ENCODE measurements at regions not wholly inside any gene's neighbourhood (a gene's known extent, or its start where the extent isn't known, plus 50 kb on each side); places are given as distances from the start of the nearest gene placed in this dataset.

DNA sequence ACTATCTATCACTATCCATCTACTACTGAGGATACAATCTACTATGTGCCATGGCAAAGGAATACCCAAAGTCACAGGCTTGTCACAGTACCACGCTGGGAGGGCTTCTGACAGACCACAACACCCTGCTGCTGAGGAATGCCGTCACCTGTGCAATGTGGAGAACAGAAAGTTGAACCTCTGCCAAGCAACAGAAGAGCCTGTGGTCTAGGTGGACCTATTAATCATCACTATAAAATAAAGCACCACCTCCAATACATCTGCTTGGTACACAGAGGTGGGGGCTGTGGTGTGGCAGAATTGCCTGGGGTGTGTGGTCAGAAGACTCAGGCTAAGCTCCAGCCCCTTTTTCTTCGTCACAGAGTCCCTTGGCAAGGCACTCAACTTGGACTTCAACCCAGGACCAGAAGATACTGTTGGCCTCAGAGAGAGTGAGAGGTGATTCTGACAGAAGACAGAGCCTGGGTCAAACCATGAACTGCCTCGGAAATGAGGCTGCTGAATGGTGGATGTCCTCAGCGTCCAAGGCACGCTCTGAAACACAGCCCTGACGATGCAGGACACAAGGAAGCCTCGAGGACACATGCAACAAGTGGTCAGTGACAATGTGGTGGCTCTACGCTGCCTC, 189.4 kb upstream of the CHRNA7 start:
- DNase-seq (ENCODE audit: low read depth) = no peak
- TF ChIP-seq, protein P1, sequence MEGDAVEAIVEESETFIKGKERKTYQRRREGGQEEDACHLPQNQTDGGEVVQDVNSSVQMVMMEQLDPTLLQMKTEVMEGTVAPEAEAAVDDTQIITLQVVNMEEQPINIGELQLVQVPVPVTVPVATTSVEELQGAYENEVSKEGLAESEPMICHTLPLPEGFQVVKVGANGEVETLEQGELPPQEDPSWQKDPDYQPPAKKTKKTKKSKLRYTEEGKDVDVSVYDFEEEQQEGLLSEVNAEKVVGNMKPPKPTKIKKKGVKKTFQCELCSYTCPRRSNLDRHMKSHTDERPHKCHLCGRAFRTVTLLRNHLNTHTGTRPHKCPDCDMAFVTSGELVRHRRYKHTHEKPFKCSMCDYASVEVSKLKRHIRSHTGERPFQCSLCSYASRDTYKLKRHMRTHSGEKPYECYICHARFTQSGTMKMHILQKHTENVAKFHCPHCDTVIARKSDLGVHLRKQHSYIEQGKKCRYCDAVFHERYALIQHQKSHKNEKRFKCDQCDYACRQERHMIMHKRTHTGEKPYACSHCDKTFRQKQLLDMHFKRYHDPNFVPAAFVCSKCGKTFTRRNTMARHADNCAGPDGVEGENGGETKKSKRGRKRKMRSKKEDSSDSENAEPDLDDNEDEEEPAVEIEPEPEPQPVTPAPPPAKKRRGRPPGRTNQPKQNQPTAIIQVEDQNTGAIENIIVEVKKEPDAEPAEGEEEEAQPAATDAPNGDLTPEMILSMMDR (IDR thresholded peaks at IDR 0.05; ENCODE audit: insufficient read depth, low read depth, low read length) = no peak
- no peak overlapping the region for H3K4me3 ChIP-seq (ENCODE audit: low read depth, low read length)

DNA sequence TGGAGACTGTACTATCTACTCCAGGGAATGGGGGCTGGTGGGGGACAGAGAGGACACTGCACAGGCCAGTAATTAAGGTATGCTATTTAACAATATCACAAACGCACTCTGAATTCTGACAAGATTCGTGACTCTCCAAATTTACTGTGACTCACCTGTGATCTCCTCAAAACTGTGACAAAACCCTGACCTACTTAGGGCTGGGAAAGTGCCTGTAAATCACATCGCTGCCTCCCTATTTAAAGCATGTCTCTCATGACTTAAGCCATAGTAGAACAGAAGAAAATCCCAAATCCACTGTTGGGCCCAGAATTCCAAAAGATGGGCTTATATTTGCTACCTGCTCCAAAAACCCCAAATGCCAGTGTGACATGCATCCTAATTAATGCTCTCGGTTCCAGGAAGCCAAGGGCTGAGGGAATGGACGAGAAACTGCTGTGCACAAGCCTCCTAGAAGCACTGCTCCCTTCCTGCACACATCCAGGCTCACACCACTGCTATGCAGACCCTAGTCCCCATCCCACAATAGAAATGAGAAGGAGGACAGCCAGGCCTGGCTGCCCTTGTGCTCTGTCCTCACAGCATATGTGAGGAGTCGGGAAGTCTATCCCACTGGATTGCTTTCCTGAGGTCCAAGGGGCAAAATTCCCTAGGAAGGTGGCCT, 187.7 kb upstream of the CHRNA7 start:
- DNase-seq (ENCODE audit: low read depth) = no peak
- TF ChIP-seq, protein P1 (IDR thresholded peaks at IDR 0.05; ENCODE audit: insufficient read depth, low read depth, low read length) = no peak
- no peak overlapping the region for H3K4me3 ChIP-seq (ENCODE audit: low read depth, low read length)

DNA sequence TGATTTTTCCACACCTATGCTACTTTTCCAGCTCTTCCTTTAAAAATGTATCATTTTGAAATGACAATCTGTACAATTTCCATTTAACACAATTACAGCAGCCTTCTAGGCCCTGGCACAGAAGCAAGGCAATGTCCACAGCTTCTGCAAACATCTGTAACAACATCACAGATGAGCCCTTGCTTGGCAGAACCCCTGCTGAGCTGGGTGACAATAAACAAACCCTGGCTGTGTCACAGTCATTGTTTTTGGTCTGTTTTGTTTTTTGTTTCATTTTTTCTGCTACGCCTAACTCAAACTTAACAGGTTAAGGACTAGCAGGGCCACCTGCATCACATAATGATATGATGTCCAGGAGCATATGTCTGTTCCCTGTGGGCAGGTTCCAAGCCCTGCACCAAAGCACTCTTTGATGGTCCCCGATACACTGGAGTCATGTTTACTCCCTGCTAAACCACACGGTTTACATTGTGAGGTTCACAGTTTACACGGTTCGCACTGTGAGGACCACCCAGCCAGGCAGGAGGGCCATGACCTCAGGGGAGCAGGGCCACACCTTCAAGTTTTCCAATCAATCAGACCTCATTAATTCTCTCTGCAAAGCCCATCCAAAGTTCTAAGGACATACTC, 186.8 kb upstream of the CHRNA7 start:
- no peak overlapping the region for H3K4me3 ChIP-seq (ENCODE audit: low read depth, low read length)

DNA sequence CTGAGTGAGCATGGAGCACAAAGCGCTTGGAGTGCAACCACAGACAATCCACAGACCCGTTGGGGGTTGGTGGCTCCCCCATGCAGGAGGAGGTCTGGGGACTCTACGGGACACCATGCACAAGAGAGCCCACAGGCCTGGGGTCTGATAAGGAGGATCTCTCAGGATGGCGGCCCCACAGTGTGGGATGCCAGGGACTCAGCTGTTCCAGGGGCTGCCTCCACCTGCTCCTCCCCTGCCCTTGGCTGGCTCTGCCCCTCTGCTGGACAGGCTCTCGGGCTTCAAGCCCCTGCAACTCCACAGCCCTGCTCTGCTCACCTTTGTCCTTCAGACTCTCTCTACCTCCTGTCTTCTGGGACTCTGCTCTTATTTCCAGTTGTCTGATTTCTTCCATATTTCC, 184.5 kb upstream of the CHRNA7 start:
- no peak overlapping the region for H3K4me3 ChIP-seq (ENCODE audit: low read depth, low read length)
- no peak for DNase-seq (ENCODE audit: low read depth)
- TF ChIP-seq, protein P1 (IDR thresholded peaks at IDR 0.05; ENCODE audit: insufficient read depth, low read depth, low read length) = no peak

More for the DNA sequence above, 186.8 kb upstream of the CHRNA7 start:
- no peak for DNase-seq (ENCODE audit: low read depth)
- TF ChIP-seq, protein P1 (IDR thresholded peaks at IDR 0.05; ENCODE audit: insufficient read depth, low read depth, low read length) = no peak

DNA sequence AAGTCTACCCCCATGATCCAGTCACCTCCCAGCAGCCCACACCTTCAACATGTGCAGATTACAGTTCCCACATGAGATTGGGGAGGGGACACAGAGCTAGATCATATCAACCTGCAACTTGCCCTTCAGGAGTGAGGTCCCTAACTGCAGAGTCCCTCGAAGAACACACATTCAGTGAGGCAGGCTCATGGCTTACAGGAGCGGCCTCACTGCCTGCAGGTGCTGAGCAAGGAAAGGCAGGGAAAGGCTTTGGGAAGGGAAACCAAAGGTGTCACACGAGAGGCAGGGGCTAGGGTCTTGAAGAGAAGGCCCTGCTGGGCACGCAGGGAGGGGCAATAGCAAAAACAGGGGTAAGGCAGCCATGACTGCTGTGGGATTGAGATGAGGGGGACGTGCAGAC, 182.4 kb upstream of the CHRNA7 start:
- TF ChIP-seq, protein P1 (IDR thresholded peaks at IDR 0.05; ENCODE audit: insufficient read depth, low read depth, low read length) = no peak
- no peak for DNase-seq (ENCODE audit: low read depth)
- no peak overlapping the region for H3K4me3 ChIP-seq (ENCODE audit: low read depth, low read length)

DNA sequence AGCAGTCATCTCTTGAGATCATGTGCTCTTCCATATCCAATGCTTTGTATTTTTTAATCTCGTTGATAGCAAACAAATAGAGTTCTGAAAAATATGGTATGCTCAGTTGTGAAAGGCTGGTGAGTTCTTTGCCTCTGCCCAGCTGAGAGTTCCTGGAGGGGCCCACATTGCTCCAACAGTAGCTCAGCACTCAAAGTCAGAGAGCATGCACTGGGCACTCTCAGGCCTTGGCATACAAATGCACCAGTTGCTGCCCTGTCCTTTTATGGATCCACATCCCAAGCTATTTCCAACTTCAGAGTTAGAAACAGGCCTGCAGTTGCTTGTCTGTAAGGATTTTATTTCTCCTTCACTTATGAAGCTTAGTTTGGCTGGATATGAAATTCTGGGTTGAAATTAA, 181.7 kb upstream of the CHRNA7 start:
- TF ChIP-seq, protein P1 (IDR thresholded peaks at IDR 0.05; ENCODE audit: insufficient read depth, low read depth, low read length) = no peak
- no peak overlapping the region for H3K4me3 ChIP-seq (ENCODE audit: low read depth, low read length)
- no peak for DNase-seq (ENCODE audit: low read depth)

Measured in fibroblast of villous mesenchyme (primary cell).